ENCODE measurements at regions not wholly inside any gene's neighbourhood (a gene's known extent, or its start where the extent isn't known, plus 50 kb on each side); places are given as distances from the start of the nearest gene placed in this dataset.

- Histone ChIP-seq H2AK5ac (ENCODE audit: low read length) (no peak overlapping the region), H3K9ac (ENCODE audit: low read length) (no peak overlapping the region), H4K8ac (ENCODE audit: low read depth, low read length) (no peak overlapping the region), H3K18ac (ENCODE audit: low read length) (no peak overlapping the region), H4K91ac (ENCODE audit: low read depth, low read length) (no peak overlapping the region), H3K79me2 (ENCODE audit: control insufficient read depth, insufficient read depth, low read length, poor library complexity) (no peaks in the 10 kb centered on the region), H2BK12ac (ENCODE audit: low read length) (no peak overlapping the region), H2BK5ac (ENCODE audit: low read depth, low read length, poor library complexity) (no peak overlapping the region), H3K4me3 (ENCODE audit: low read depth, low read length) (no peak overlapping the region), H2AFZ (ENCODE audit: insufficient read depth, low read length, poor library complexity) (no peak overlapping the region), H3K79me1 (ENCODE audit: low read length) (no peaks in the 10 kb centered on the region), H3K4ac (ENCODE audit: low read depth, low read length) (no peak overlapping the region), H3K9me3 (ENCODE audit: insufficient read depth, low read depth, low read length) (no peaks in the 10 kb centered on the region), H3K4me2 (ENCODE audit: low read length) (no peak overlapping the region), H3K14ac (ENCODE audit: low read length) (no peak overlapping the region), H3K27ac (ENCODE audit: low read depth, low read length) (no peak overlapping the region), H3K4me1 (ENCODE audit: control insufficient read depth in 1 of 2, insufficient read depth in 2 of 2, low read length in 2 of 2) (no peaks in the 10 kb centered on the region), H3K36me3 (ENCODE audit: control insufficient read depth in 1 of 2, insufficient read depth in 2 of 2, low read length in 2 of 2) (no peaks in the 10 kb centered on the region), H3K23ac (ENCODE audit: low read length) (no peak overlapping the region), H2BK120ac (ENCODE audit: insufficient read depth, low read length, poor library complexity) (no peak overlapping the region), H3K27me3 (ENCODE audit: insufficient read depth, low read length) (no peaks in the 10 kb centered on the region), H4K12ac (ENCODE audit: low read depth, low read length) (no peak overlapping the region)
- DNase-seq = no peak
- no CpG with 5 or more reads among the region's 6 CpGs for WGBS (ENCODE audit: extremely low coverage, insufficient coverage, insufficient read length)
Measured at GRCh38 chr13:30816736-30817135, 81.4 kb downstream of the ALOX5AP start.

- no peak overlapping the region for H2AFZ ChIP-seq (ENCODE audit: insufficient read depth, low read length, poor library complexity)
- no peaks in the 10 kb centered on the region for H3K9me3 ChIP-seq (ENCODE audit: insufficient read depth, low read depth, low read length)
- no peak overlapping the region for H4K91ac ChIP-seq (ENCODE audit: low read depth, low read length)
- no peak overlapping the region for H2BK5ac ChIP-seq (ENCODE audit: low read depth, low read length, poor library complexity)
- no peak overlapping the region for H4K8ac ChIP-seq (ENCODE audit: low read depth, low read length)
- WGBS (ENCODE audit: extremely low coverage, insufficient coverage, insufficient read length) = no CpG with 5 or more reads among the region's 10 CpGs
- no peaks in the 10 kb centered on the region for H3K36me3 ChIP-seq (ENCODE audit: control insufficient read depth in 1 of 2, insufficient read depth in 2 of 2, low read length in 2 of 2)
- DNase-seq = peak in 1 of 2 donors; percentile 8
- no peak overlapping the region for H2AK5ac ChIP-seq (ENCODE audit: low read length)
- H3K27me3 ChIP-seq (ENCODE audit: insufficient read depth, low read length) = no peaks in the 10 kb centered on the region
- no peak overlapping the region for H3K18ac ChIP-seq (ENCODE audit: low read length)
- no peaks in the 10 kb centered on the region for H3K4me1 ChIP-seq (ENCODE audit: control insufficient read depth in 1 of 2, insufficient read depth in 2 of 2, low read length in 2 of 2)
- H3K14ac ChIP-seq (ENCODE audit: low read length) = no peak overlapping the region
- no peak overlapping the region for H3K23ac ChIP-seq (ENCODE audit: low read length)
- H2BK120ac ChIP-seq (ENCODE audit: insufficient read depth, low read length, poor library complexity) = no peak overlapping the region
- no peak overlapping the region for H3K4me2 ChIP-seq (ENCODE audit: low read length)
- no peak overlapping the region for H3K27ac ChIP-seq (ENCODE audit: low read depth, low read length)
- no peaks in the 10 kb centered on the region for H3K79me2 ChIP-seq (ENCODE audit: control insufficient read depth, insufficient read depth, low read length, poor library complexity)
- H4K12ac ChIP-seq (ENCODE audit: low read depth, low read length) = no peak overlapping the region
- H3K4ac ChIP-seq (ENCODE audit: low read depth, low read length) = no peak overlapping the region
- H2BK12ac ChIP-seq (ENCODE audit: low read length) = no peak overlapping the region
- no peak overlapping the region for H3K4me3 ChIP-seq (ENCODE audit: low read depth, low read length)
- H3K9ac ChIP-seq (ENCODE audit: low read length) = no peak overlapping the region
- no peaks in the 10 kb centered on the region for H3K79me1 ChIP-seq (ENCODE audit: low read length)
Measured at GRCh38 chr13:30818323-30818960, 83.1 kb downstream of the ALOX5AP start.

- Histone ChIP-seq H3K27ac (ENCODE audit: low read depth, low read length) (no peak overlapping the region), H4K91ac (ENCODE audit: low read depth, low read length) (no peak overlapping the region), H2AFZ (ENCODE audit: insufficient read depth, low read length, poor library complexity) (no peak overlapping the region), H3K4me2 (ENCODE audit: low read length) (no peak overlapping the region), H2BK5ac (ENCODE audit: low read depth, low read length, poor library complexity) (no peak overlapping the region), H4K12ac (ENCODE audit: low read depth, low read length) (no peak overlapping the region), H3K4me3 (ENCODE audit: low read depth, low read length) (no peak overlapping the region), H2BK120ac (ENCODE audit: insufficient read depth, low read length, poor library complexity) (no peak overlapping the region), H2AK5ac (ENCODE audit: low read length) (peak overlapping the region; percentile 18), H3K18ac (ENCODE audit: low read length) (no peak overlapping the region), H3K4me1 (ENCODE audit: control insufficient read depth in 1 of 2, insufficient read depth in 2 of 2, low read length in 2 of 2) (no peaks in the 10 kb centered on the region), H3K9me3 (ENCODE audit: insufficient read depth, low read depth, low read length) (no peaks in the 10 kb centered on the region), H3K14ac (ENCODE audit: low read length) (peak overlapping the region; percentile 9), H3K4ac (ENCODE audit: low read depth, low read length) (no peak overlapping the region), H3K79me2 (ENCODE audit: control insufficient read depth, insufficient read depth, low read length, poor library complexity) (no peaks in the 10 kb centered on the region), H3K79me1 (ENCODE audit: low read length) (no peaks in the 10 kb centered on the region), H2BK12ac (ENCODE audit: low read length) (no peak overlapping the region), H3K36me3 (ENCODE audit: control insufficient read depth in 1 of 2, insufficient read depth in 2 of 2, low read length in 2 of 2) (no peaks in the 10 kb centered on the region), H4K8ac (ENCODE audit: low read depth, low read length) (no peak overlapping the region), H3K9ac (ENCODE audit: low read length) (no peak overlapping the region), H3K23ac (ENCODE audit: low read length) (no peak overlapping the region), H3K27me3 (ENCODE audit: insufficient read depth, low read length) (no peaks in the 10 kb centered on the region)
- DNase-seq = no peak
- no CpG with 5 or more reads among the region's 7 CpGs for WGBS (ENCODE audit: extremely low coverage, insufficient coverage, insufficient read length)
Measured at GRCh38 chr13:30819136-30819888, 84.0 kb downstream of the ALOX5AP start.

- no CpG with 5 or more reads among the region's 2 CpGs for WGBS (ENCODE audit: extremely low coverage, insufficient coverage, insufficient read length)
- Histone ChIP-seq H3K4ac (ENCODE audit: low read depth, low read length) (no peak overlapping the region), H3K27ac (ENCODE audit: low read depth, low read length) (no peak overlapping the region), H3K9ac (ENCODE audit: low read length) (no peak overlapping the region), H3K79me1 (ENCODE audit: low read length) (no peaks in the 10 kb centered on the region), H3K4me1 (ENCODE audit: control insufficient read depth in 1 of 2, insufficient read depth in 2 of 2, low read length in 2 of 2) (no peaks in the 10 kb centered on the region), H3K14ac (ENCODE audit: low read length) (no peak overlapping the region), H3K4me2 (ENCODE audit: low read length) (no peak overlapping the region), H4K91ac (ENCODE audit: low read depth, low read length) (no peak overlapping the region), H3K79me2 (ENCODE audit: control insufficient read depth, insufficient read depth, low read length, poor library complexity) (no peaks in the 10 kb centered on the region), H3K4me3 (ENCODE audit: low read depth, low read length) (no peak overlapping the region), H3K18ac (ENCODE audit: low read length) (no peak overlapping the region), H2AK5ac (ENCODE audit: low read length) (no peak overlapping the region), H3K23ac (ENCODE audit: low read length) (no peak overlapping the region), H2BK120ac (ENCODE audit: insufficient read depth, low read length, poor library complexity) (no peak overlapping the region), H2AFZ (ENCODE audit: insufficient read depth, low read length, poor library complexity) (no peak overlapping the region), H2BK12ac (ENCODE audit: low read length) (no peak overlapping the region), H4K8ac (ENCODE audit: low read depth, low read length) (no peak overlapping the region), H3K36me3 (ENCODE audit: control insufficient read depth in 1 of 2, insufficient read depth in 2 of 2, low read length in 2 of 2) (no peaks in the 10 kb centered on the region), H4K12ac (ENCODE audit: low read depth, low read length) (no peak overlapping the region), H3K9me3 (ENCODE audit: insufficient read depth, low read depth, low read length) (no peaks in the 10 kb centered on the region), H3K27me3 (ENCODE audit: insufficient read depth, low read length) (no peaks in the 10 kb centered on the region), H2BK5ac (ENCODE audit: low read depth, low read length, poor library complexity) (no peak overlapping the region)
- DNase-seq = no peak
Measured at GRCh38 chr13:30821421-30821820, 84.7 kb upstream of the MEDAG start.

Data from trophoblast cell (in vitro differentiated cells and primary cell).